ENCODE measurements at regions not wholly inside any gene's neighbourhood (a gene's known extent, or its start where the extent isn't known, plus 50 kb on each side); places are given as distances from the start of the nearest gene placed in this dataset.

GRCh38 chr18:46360102-46360699 is 256.0 kb downstream of the HAUS1 start:
- Mint-ChIP-seq H3K4me3 (no peak overlapping the region), H3K9me3 (no peaks in the 10 kb centered on the region), H3K36me3 (ENCODE audit: low read depth) (no peaks in the 10 kb centered on the region), H3K27ac (no peak overlapping the region), H3K27me3 (no peaks in the 10 kb centered on the region), H3K4me1 (no peaks in the 10 kb centered on the region)
- no peak for ATAC-seq (replicated peaks)

- no peaks in the 10 kb centered on the region for H3K27me3 Mint-ChIP-seq
- H3K4me1 Mint-ChIP-seq: no peaks in the 10 kb centered on the region
- H3K36me3 Mint-ChIP-seq (ENCODE audit: low read depth): no peaks in the 10 kb centered on the region
- no peak for ATAC-seq (replicated peaks)
- H3K27ac Mint-ChIP-seq: no peak overlapping the region
- no peak overlapping the region for H3K4me3 Mint-ChIP-seq
- no peaks in the 10 kb centered on the region for H3K9me3 Mint-ChIP-seq
These were observed 256.7 kb downstream of the HAUS1 start for GRCh38 chr18:46360866-46361265.

GRCh38 chr18:46362533-46362932 is 258.3 kb downstream of the HAUS1 start:
- no peaks in the 10 kb centered on the region for H3K27me3 Mint-ChIP-seq
- no peaks in the 10 kb centered on the region for H3K4me1 Mint-ChIP-seq
- H3K9me3 Mint-ChIP-seq: no peaks in the 10 kb centered on the region
- H3K4me3 Mint-ChIP-seq: no peak overlapping the region
- no peaks in the 10 kb centered on the region for H3K36me3 Mint-ChIP-seq (ENCODE audit: low read depth)
- ATAC-seq (replicated peaks): no peak
- H3K27ac Mint-ChIP-seq: no peak overlapping the region

GRCh38 chr18:46364048-46364447 is 259.9 kb downstream of the HAUS1 start:
- no peak overlapping the region for H3K27ac Mint-ChIP-seq

GRCh38 chr18:46366201-46366600 is 262.0 kb downstream of the HAUS1 start:
- no peak for ATAC-seq (replicated peaks)
- Mint-ChIP-seq H3K27me3 (no peaks in the 10 kb centered on the region), H3K27ac (no peak overlapping the region), H3K4me1 (no peaks in the 10 kb centered on the region), H3K9me3 (no peaks in the 10 kb centered on the region), H3K36me3 (ENCODE audit: low read depth) (no peaks in the 10 kb centered on the region), H3K4me3 (no peak overlapping the region)

More at GRCh38 chr18:46364048-46364447, 259.9 kb downstream of the HAUS1 start:
- no peaks in the 10 kb centered on the region for H3K4me1 Mint-ChIP-seq
- H3K9me3 Mint-ChIP-seq: no peaks in the 10 kb centered on the region
- ATAC-seq (replicated peaks): no peak
- no peak overlapping the region for H3K4me3 Mint-ChIP-seq
- no peaks in the 10 kb centered on the region for H3K27me3 Mint-ChIP-seq
- H3K36me3 Mint-ChIP-seq (ENCODE audit: low read depth): no peaks in the 10 kb centered on the region

GRCh38 chr18:46366751-46367376 is 262.7 kb downstream of the HAUS1 start:
- Mint-ChIP-seq H3K9me3 (no peaks in the 10 kb centered on the region), H3K36me3 (ENCODE audit: low read depth) (no peaks in the 10 kb centered on the region), H3K27ac (no peak overlapping the region), H3K27me3 (no peaks in the 10 kb centered on the region), H3K4me1 (no peaks in the 10 kb centered on the region), H3K4me3 (no peak overlapping the region)
- no peak for ATAC-seq (replicated peaks)

GRCh38 chr18:46369323-46369722 is 265.1 kb downstream of the HAUS1 start:
- Mint-ChIP-seq H3K36me3 (ENCODE audit: low read depth) (no peaks in the 10 kb centered on the region), H3K27ac (no peak overlapping the region), H3K4me3 (no peak overlapping the region), H3K4me1 (no peaks in the 10 kb centered on the region), H3K9me3 (no peaks in the 10 kb centered on the region), H3K27me3 (no peaks in the 10 kb centered on the region)
- no peak for ATAC-seq (replicated peaks)

GRCh38 chr18:46370898-46371297 is 266.7 kb downstream of the HAUS1 start:
- H3K4me1 Mint-ChIP-seq: no peaks in the 10 kb centered on the region
- H3K4me3 Mint-ChIP-seq: no peak overlapping the region
- no peaks in the 10 kb centered on the region for H3K27me3 Mint-ChIP-seq
- no peak for ATAC-seq (replicated peaks)
- no peaks in the 10 kb centered on the region for H3K9me3 Mint-ChIP-seq
- H3K27ac Mint-ChIP-seq: no peak overlapping the region
- H3K36me3 Mint-ChIP-seq (ENCODE audit: low read depth): no peaks in the 10 kb centered on the region

GRCh38 chr18:46372670-46373069 is 268.5 kb downstream of the HAUS1 start:
- no peak overlapping the region for H3K27ac Mint-ChIP-seq
- H3K4me3 Mint-ChIP-seq: no peak overlapping the region
- ATAC-seq (replicated peaks): no peak
- no peaks in the 10 kb centered on the region for H3K36me3 Mint-ChIP-seq (ENCODE audit: low read depth)
- H3K9me3 Mint-ChIP-seq: no peaks in the 10 kb centered on the region
- H3K27me3 Mint-ChIP-seq: no peaks in the 10 kb centered on the region
- H3K4me1 Mint-ChIP-seq: no peaks in the 10 kb centered on the region

GRCh38 chr18:46373131-46373530 is 268.9 kb downstream of the HAUS1 start:
- ATAC-seq (replicated peaks): no peak
- Mint-ChIP-seq H3K36me3 (ENCODE audit: low read depth) (no peaks in the 10 kb centered on the region), H3K4me3 (no peak overlapping the region), H3K4me1 (no peaks in the 10 kb centered on the region), H3K9me3 (no peaks in the 10 kb centered on the region), H3K27ac (no peak overlapping the region), H3K27me3 (no peaks in the 10 kb centered on the region)

GRCh38 chr18:46373791-46374190 is 269.6 kb downstream of the HAUS1 start:
- no peak for ATAC-seq (replicated peaks)
- no peak overlapping the region for H3K27ac Mint-ChIP-seq
- no peaks in the 10 kb centered on the region for H3K9me3 Mint-ChIP-seq
- no peak overlapping the region for H3K4me3 Mint-ChIP-seq
- no peaks in the 10 kb centered on the region for H3K27me3 Mint-ChIP-seq
- no peaks in the 10 kb centered on the region for H3K36me3 Mint-ChIP-seq (ENCODE audit: low read depth)
- no peaks in the 10 kb centered on the region for H3K4me1 Mint-ChIP-seq

GRCh38 chr18:46374850-46375249 is 270.7 kb downstream of the HAUS1 start:
- Mint-ChIP-seq H3K27me3 (no peaks in the 10 kb centered on the region), H3K9me3 (no peaks in the 10 kb centered on the region), H3K36me3 (ENCODE audit: low read depth) (no peaks in the 10 kb centered on the region), H3K4me3 (no peak overlapping the region), H3K4me1 (no peaks in the 10 kb centered on the region), H3K27ac (no peak overlapping the region)
- ATAC-seq (replicated peaks): no peak

- Mint-ChIP-seq H3K4me3 (no peak overlapping the region), H3K9me3 (no peaks in the 10 kb centered on the region)
These were observed 273.4 kb downstream of the HAUS1 start for GRCh38 chr18:46377557-46377956.

GRCh38 chr18:46378126-46378863 is 274.1 kb downstream of the HAUS1 start:
- Mint-ChIP-seq H3K36me3 (ENCODE audit: low read depth) (no peaks in the 10 kb centered on the region), H3K4me1 (no peaks in the 10 kb centered on the region), H3K27ac (no peak overlapping the region), H3K27me3 (no peaks in the 10 kb centered on the region), H3K9me3 (no peaks in the 10 kb centered on the region), H3K4me3 (no peak overlapping the region)
- no peak for ATAC-seq (replicated peaks)

More at GRCh38 chr18:46377557-46377956, 273.4 kb downstream of the HAUS1 start:
- Mint-ChIP-seq H3K27me3 (no peaks in the 10 kb centered on the region), H3K27ac (no peak overlapping the region), H3K36me3 (ENCODE audit: low read depth) (no peaks in the 10 kb centered on the region), H3K4me1 (no peaks in the 10 kb centered on the region)
- ATAC-seq (replicated peaks): no peak

GRCh38 chr18:46378864-46379207 is 274.7 kb downstream of the HAUS1 start:
- H3K4me3 Mint-ChIP-seq: no peak overlapping the region
- no peaks in the 10 kb centered on the region for H3K36me3 Mint-ChIP-seq (ENCODE audit: low read depth)
- no peaks in the 10 kb centered on the region for H3K9me3 Mint-ChIP-seq
- H3K4me1 Mint-ChIP-seq: no peaks in the 10 kb centered on the region
- no peak overlapping the region for H3K27ac Mint-ChIP-seq
- no peaks in the 10 kb centered on the region for H3K27me3 Mint-ChIP-seq
- ATAC-seq (replicated peaks): no peak

All from activated T-helper 17 cell treated with anti-CD3 and anti-CD28 coated beads, Interleukin-2, amount 50 U/mL, for 72 hours (primary cell).